CD4-positive, alpha-beta T cell treated with Interleukin-15 for 4 hours (primary cell): ENCODE measurements at regions not wholly inside any gene's neighbourhood (a gene's known extent, or its start where the extent isn't known, plus 50 kb on each side); places are given as distances from the start of the nearest gene placed in this dataset.

ENCODE experiments used
- DNase-seq: peaks from one replicate; pipeline ENCODE4 v3.0.0-alpha.2; 2020; ENCODE audit warnings: low spot score

- no peak for DNase-seq
Measured at GRCh38 chr16:86215233-86215978, 294.9 kb upstream of the FOXF1 start.

GRCh38 chr16:86215979-86216585, 294.2 kb upstream of the FOXF1 start:
- no peak for DNase-seq

GRCh38 chr16:86216591-86216990, 293.7 kb upstream of the FOXF1 start:
- DNase-seq: no peak

- DNase-seq: no peak
Measured at GRCh38 chr16:86217001-86217890, 293.1 kb upstream of the FOXF1 start.

- DNase-seq: no peak
Measured at GRCh38 chr16:86217891-86218270, 292.4 kb upstream of the FOXF1 start.

- DNase-seq: no peak
Measured at GRCh38 chr16:86218479-86219170, 291.7 kb upstream of the FOXF1 start.

- DNase-seq: no peak
Measured at GRCh38 chr16:86219655-86220445, 290.5 kb upstream of the FOXF1 start.

- no peak for DNase-seq
Measured at GRCh38 chr16:86220561-86220960, 289.8 kb upstream of the FOXF1 start.

GRCh38 chr16:86221085-86221484, 289.2 kb upstream of the FOXF1 start:
- no peak for DNase-seq

GRCh38 chr16:86222547-86222946, 287.8 kb upstream of the FOXF1 start:
- DNase-seq: no peak

GRCh38 chr16:86222965-86223551, 287.3 kb upstream of the FOXF1 start:
- DNase-seq: no peak

- no peak for DNase-seq
Measured at GRCh38 chr16:86224126-86224525, 286.2 kb upstream of the FOXF1 start.

GRCh38 chr16:86224629-86225028, 285.7 kb upstream of the FOXF1 start:
- DNase-seq: no peak

- no peak for DNase-seq
Measured at GRCh38 chr16:86225905-86226371, 284.4 kb upstream of the FOXF1 start.

GRCh38 chr16:86227041-86227440, 283.3 kb upstream of the FOXF1 start:
- no peak for DNase-seq

- DNase-seq: no peak
Measured at GRCh38 chr16:86227801-86228200, 282.5 kb upstream of the FOXF1 start.

- DNase-seq: no peak
Measured at GRCh38 chr16:86228713-86229112, 281.6 kb upstream of the FOXF1 start.

GRCh38 chr16:86229283-86229682, 281.0 kb upstream of the FOXF1 start:
- DNase-seq: no peak

- DNase-seq: no peak
Measured at GRCh38 chr16:86229866-86230656, 280.3 kb upstream of the FOXF1 start.
